ENCODE measurements at regions not wholly inside any gene's neighbourhood (a gene's known extent, or its start where the extent isn't known, plus 50 kb on each side); places are given as distances from the start of the nearest gene placed in this dataset.

DNA sequence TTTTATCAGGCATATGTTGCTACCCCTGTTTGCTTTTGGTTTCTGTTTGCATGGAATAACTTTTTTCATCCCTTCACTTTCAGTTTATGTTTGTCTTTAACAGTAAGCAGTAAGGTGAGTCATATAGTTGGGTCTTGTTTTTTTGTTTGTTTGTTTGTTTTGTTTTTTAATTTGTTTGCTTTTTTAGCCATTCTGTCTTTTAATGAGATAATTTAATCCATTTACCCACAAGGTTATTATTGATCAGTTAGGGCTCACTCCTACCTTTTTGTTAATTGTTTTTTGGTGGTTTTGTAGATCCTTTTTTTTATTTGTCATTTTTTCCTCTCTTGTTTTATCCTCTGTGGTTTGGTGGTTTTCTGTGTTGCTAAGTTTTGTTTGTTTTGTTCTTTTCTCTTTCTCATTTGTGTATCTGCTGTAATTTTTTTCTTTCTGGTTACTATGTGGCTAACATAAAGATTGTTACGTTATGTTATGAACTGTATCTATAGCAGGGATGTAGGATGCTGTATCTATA lies 379.5 kb upstream of the MAD2L1 start:
- no peak for DNase-seq (ENCODE audit: low read depth)
- H3K4me3 ChIP-seq (ENCODE audit: low read depth, low read length), result no peak overlapping the region
- no peak for TF ChIP-seq MYC (IDR thresholded peaks at IDR 0.05; ENCODE audit: low read depth, low read length)
- TF ChIP-seq, protein P1, sequence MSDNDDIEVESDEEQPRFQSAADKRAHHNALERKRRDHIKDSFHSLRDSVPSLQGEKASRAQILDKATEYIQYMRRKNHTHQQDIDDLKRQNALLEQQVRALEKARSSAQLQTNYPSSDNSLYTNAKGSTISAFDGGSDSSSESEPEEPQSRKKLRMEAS (IDR thresholded peaks at IDR 0.05; ENCODE audit: low read depth, low read length), result no peak
- TF ChIP-seq, protein P2, sequence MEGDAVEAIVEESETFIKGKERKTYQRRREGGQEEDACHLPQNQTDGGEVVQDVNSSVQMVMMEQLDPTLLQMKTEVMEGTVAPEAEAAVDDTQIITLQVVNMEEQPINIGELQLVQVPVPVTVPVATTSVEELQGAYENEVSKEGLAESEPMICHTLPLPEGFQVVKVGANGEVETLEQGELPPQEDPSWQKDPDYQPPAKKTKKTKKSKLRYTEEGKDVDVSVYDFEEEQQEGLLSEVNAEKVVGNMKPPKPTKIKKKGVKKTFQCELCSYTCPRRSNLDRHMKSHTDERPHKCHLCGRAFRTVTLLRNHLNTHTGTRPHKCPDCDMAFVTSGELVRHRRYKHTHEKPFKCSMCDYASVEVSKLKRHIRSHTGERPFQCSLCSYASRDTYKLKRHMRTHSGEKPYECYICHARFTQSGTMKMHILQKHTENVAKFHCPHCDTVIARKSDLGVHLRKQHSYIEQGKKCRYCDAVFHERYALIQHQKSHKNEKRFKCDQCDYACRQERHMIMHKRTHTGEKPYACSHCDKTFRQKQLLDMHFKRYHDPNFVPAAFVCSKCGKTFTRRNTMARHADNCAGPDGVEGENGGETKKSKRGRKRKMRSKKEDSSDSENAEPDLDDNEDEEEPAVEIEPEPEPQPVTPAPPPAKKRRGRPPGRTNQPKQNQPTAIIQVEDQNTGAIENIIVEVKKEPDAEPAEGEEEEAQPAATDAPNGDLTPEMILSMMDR (IDR thresholded peaks at IDR 0.05; ENCODE audit: low read depth, low read length), result no peak
- TF ChIP-seq POLR2A (IDR thresholded peaks at IDR 0.05; ENCODE audit: extremely low read depth, insufficient read length), result no peak

DNA sequence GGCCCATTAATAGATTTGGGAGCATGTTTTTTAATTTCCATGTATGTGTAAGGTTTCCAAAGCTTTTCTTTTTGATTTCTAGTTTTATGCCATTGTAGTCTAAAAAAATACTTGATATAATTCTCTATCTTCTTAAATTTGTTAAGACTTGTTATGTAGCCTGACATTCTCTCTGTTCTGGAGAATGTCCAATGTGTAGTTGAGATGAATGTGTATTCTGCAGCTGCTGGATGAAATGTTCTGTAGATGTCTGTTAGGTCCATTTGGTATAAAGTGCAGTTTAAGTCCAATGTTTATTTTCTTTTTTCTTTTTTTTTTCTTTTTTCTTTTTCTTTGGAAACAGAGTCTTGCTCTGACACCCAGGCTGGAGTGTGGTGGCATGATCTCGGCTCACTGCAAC lies 378.5 kb upstream of the MAD2L1 start:
- no peak for TF ChIP-seq MYC (IDR thresholded peaks at IDR 0.05; ENCODE audit: low read depth, low read length)
- TF ChIP-seq, protein P1 (IDR thresholded peaks at IDR 0.05; ENCODE audit: low read depth, low read length), result no peak
- TF ChIP-seq, protein P2 (IDR thresholded peaks at IDR 0.05; ENCODE audit: low read depth, low read length), result no peak
- no peak for TF ChIP-seq POLR2A (IDR thresholded peaks at IDR 0.05; ENCODE audit: extremely low read depth, insufficient read length)
- DNase-seq (ENCODE audit: low read depth), result no peak
- no peak overlapping the region for H3K4me3 ChIP-seq (ENCODE audit: low read depth, low read length)

DNA sequence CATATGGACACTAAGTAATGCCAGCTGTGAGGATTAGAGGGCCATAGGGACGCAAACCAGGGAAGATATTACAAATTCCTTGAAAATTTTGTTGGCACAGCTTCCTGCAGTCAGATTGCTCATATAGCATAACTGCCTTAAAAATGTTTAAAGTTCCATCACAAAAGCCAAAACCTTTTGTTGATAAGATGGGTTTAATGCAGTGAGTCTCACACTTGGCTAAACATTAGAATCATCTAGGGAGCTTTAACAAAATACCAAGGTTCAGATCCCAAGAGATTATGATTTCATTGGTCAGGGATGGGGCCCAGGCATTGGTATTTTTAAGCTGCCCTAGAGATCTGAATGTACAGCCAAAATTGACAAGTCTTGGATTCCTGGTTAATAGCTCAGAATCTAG lies 376.5 kb upstream of the MAD2L1 start:
- no peak for DNase-seq (ENCODE audit: low read depth)
- TF ChIP-seq MYC (IDR thresholded peaks at IDR 0.05; ENCODE audit: low read depth, low read length), result no peak
- TF ChIP-seq, protein P1 (IDR thresholded peaks at IDR 0.05; ENCODE audit: low read depth, low read length), result no peak
- TF ChIP-seq, protein P2 (IDR thresholded peaks at IDR 0.05; ENCODE audit: low read depth, low read length), result no peak
- no peak overlapping the region for H3K4me3 ChIP-seq (ENCODE audit: low read depth, low read length)

DNA sequence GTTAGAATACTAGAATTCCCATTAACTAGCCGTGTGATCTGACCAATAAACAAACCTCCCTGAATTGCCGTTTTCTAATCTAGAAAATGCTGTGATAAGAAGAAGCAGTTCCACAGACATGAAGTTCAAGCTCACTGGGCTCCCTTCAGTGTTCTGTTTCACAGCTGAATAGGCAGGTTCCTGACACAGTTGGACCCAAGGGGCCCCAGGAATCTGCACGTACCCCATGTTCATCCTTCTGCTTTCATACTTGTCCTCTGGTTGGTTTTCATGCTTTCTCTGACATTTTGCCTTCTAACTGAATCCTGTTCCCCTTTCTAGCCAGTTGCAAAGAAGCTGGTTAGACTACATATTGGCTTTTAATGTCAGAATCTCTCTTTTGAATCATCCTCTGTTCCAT lies 374.1 kb upstream of the MAD2L1 start:
- DNase-seq (ENCODE audit: low read depth), result no peak
- no peak for TF ChIP-seq MYC (IDR thresholded peaks at IDR 0.05; ENCODE audit: low read depth, low read length)
- TF ChIP-seq POLR2A (IDR thresholded peaks at IDR 0.05; ENCODE audit: extremely low read depth, insufficient read length), result no peak
- TF ChIP-seq, protein P2 (IDR thresholded peaks at IDR 0.05; ENCODE audit: low read depth, low read length), result no peak
- TF ChIP-seq, protein P1 (IDR thresholded peaks at IDR 0.05; ENCODE audit: low read depth, low read length), result no peak
- no peak overlapping the region for H3K4me3 ChIP-seq (ENCODE audit: low read depth, low read length)

DNA sequence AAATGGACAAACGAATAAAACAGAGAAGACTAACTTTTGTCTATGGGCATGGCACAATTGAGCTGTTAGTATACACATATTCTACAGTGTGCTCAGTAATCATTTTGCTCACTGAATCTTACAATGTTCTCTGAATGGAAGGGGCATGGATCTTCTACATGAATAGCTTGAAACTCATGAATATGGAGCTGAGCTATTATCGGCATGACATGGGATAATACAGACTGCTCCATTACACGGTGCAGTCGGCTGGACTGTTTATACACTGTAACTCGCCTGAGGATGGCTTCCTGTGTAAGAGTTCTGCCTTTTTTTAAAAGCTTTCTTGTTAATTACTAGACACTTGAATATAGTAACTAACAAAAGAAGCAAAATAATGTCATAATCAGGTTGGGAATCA lies 368.5 kb upstream of the MAD2L1 start:
- no peak overlapping the region for H3K4me3 ChIP-seq (ENCODE audit: low read depth, low read length)
- TF ChIP-seq POLR2A (IDR thresholded peaks at IDR 0.05; ENCODE audit: extremely low read depth, insufficient read length), result no peak
- no peak for DNase-seq (ENCODE audit: low read depth)

DNA sequence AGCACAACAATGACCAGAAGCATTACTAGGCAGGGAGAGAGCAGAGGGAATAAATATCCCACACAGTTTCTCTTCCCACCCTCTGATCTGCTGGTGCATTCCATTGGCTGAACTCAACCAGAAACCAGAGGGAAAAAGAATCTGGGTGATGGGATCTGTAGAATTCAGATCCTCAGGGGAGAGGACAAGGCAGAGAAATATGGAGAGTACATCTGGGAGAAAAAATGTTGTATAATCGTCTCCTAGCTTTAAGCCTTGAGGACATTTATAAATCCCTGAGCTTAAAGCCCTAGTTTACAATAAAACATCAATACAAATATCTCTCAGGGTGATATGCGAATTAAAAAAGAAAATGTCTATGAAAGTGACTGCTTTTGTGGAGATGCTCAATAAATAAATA lies 368.1 kb upstream of the MAD2L1 start:
- TF ChIP-seq MYC (IDR thresholded peaks at IDR 0.05; ENCODE audit: low read depth, low read length) (no peak), POLR2A (IDR thresholded peaks at IDR 0.05; ENCODE audit: extremely low read depth, insufficient read length) (no peak)
- TF ChIP-seq, protein P1 (IDR thresholded peaks at IDR 0.05; ENCODE audit: low read depth, low read length), result no peak
- TF ChIP-seq, protein P2 (IDR thresholded peaks at IDR 0.05; ENCODE audit: low read depth, low read length), result no peak
- H3K4me3 ChIP-seq (ENCODE audit: low read depth, low read length), result no peak overlapping the region
- no peak for DNase-seq (ENCODE audit: low read depth)
